SK-N-SH (cell line): ENCODE measurements at regions not wholly inside any gene's neighbourhood (a gene's known extent, or its start where the extent isn't known, plus 50 kb on each side); places are given as distances from the start of the nearest gene placed in this dataset.

Experiments
- CTCF ChIA-PET: fragments of 300-600, 350-600 bp; formaldehyde crosslinking; extraction: SDS; loops from one replicate; lab custom pipeline; 2021; lab: Yijun Ruan, JAX
- POLR2A ChIA-PET: fragments of 350-600 bp; sonication (Branson Sonifier 250); formaldehyde crosslinking; extraction: SDS; loops from one replicate; lab custom pipeline; 2020; ENCODE audit warnings: antibody characterized with exemption, inconsistent platforms; lab: Yijun Ruan, JAX
- DNase-seq: peaks from one replicate; pipeline ENCODE4 v3.0.0; 2012
- H2AFZ ChIP-seq: fragments of 200-600 bp; sonication (generic); 2 replicates; pipeline ENCODE4 v1.8.1; 2016; ENCODE audit warnings: antibody characterized with exemption, mild to moderate bottlenecking, low read depth
- H3F3A ChIP-seq: fragments of 200-600 bp; sonication (generic); replicated peaks from 2 replicates; pipeline ENCODE3; 2016; ENCODE audit warnings: antibody characterized with exemption, mild to moderate bottlenecking; ENCODE audit not compliant: insufficient read depth
- H3K27ac ChIP-seq, 2 experiments: fragments of 200-500 bp in 1 of 2; fragments of 200-600 bp in 1 of 2; sonication (Bioruptor generic) in 1 of 2; sonication (generic), shearing (Covaris generic) in 1 of 2; 2 replicates each; pipeline versions ENCODE4 v1.5.1 to v1.6.1; 2014 to 2016; ENCODE audit warnings: low read depth in 2 of 2, inconsistent platforms in 1 of 2, low read length in 1 of 2, mild to moderate bottlenecking in 1 of 2, mixed read lengths in 1 of 2
- H3K27me3 ChIP-seq: fragments of 200-600 bp; sonication (generic), shearing (Covaris generic); 2 replicates; pipeline ENCODE4 v1.6.1; 2016; ENCODE audit warnings: mixed run types; ENCODE audit not compliant: insufficient read depth
- H3K36me3 ChIP-seq, 2 experiments: fragments of 200-500 bp in 1 of 2; fragments of 200-600 bp in 1 of 2; sonication (Bioruptor generic) in 1 of 2; sonication (generic) in 1 of 2; replicated peaks in 1 of 2; 2 replicates each; pipeline versions ENCODE3 to v1.5.1; 2014 to 2016; ENCODE audit warnings: low read length in 1 of 2, mild to moderate bottlenecking in 1 of 2; ENCODE audit not compliant: insufficient read depth in 2 of 2, control insufficient read depth in 1 of 2
- H3K4me1 ChIP-seq, 2 experiments: fragments of 200-500 bp in 1 of 2; fragments of 200-600 bp in 1 of 2; sonication (Bioruptor generic) in 1 of 2; sonication (generic), shearing (Covaris generic) in 1 of 2; 2 replicates each; pipeline versions ENCODE4 v1.5.1 to v1.6.1; 2014 to 2016; ENCODE audit warnings: low read depth in 1 of 2, low read length in 1 of 2, mixed run types in 1 of 2; ENCODE audit not compliant: insufficient read depth in 2 of 2, control insufficient read depth in 1 of 2
- H3K4me2 ChIP-seq: fragments of 200-600 bp; sonication (generic), shearing (Covaris generic); 2 replicates; pipeline ENCODE4 v1.6.1; 2017; ENCODE audit warnings: mixed run types
- H3K4me3 ChIP-seq, 2 experiments: fragments of 200-500 bp in 1 of 2; fragments of 200-600 bp in 1 of 2; sonication (Bioruptor generic) in 1 of 2; sonication (generic), shearing (Covaris generic) in 1 of 2; 2 replicates each; pipeline versions ENCODE4 v1.5.1 to v1.8.1; 2014 to 2016; ENCODE audit warnings: low read depth in 2 of 2, inconsistent platforms in 1 of 2, low read length in 1 of 2, mild to moderate bottlenecking in 1 of 2, mixed read lengths in 1 of 2, moderate library complexity in 1 of 2
- H3K79me2 ChIP-seq: fragments of 200-600 bp; sonication (generic); 2 replicates; pipeline ENCODE4 v1.8.1; 2017; ENCODE audit warnings: mild to moderate bottlenecking; ENCODE audit not compliant: insufficient read depth
- H3K9ac ChIP-seq: fragments of 200-600 bp; sonication (generic); 2 replicates; pipeline ENCODE4 v1.6.1; 2017; ENCODE audit warnings: mixed run types
- H3K9me2 ChIP-seq: fragments of 200-600 bp; sonication (generic); 2 replicates; pipeline ENCODE4 v1.6.1; 2017; ENCODE audit warnings: mixed run types
- H3K9me3 ChIP-seq: fragments of 200-600 bp; sonication (generic); 2 replicates; pipeline ENCODE4 v1.6.1; 2017; ENCODE audit warnings: mixed run types, mild to moderate bottlenecking, moderate library complexity
- H4K20me1 ChIP-seq: fragments of 200-600 bp; sonication (generic); 2 replicates; pipeline ENCODE4 v1.6.1; 2017; ENCODE audit warnings: mild to moderate bottlenecking, mixed run types; ENCODE audit not compliant: insufficient read depth
- CHD2 ChIP-seq: fragments of 150-350 bp; IDR thresholded peaks from 2 replicates; pipeline ENCODE4 v1.6.1; 2018; ENCODE audit warnings: low read length; ENCODE audit not compliant: partially characterized antibody
- CTCF ChIP-seq: fragments of 200-600 bp; sonication (generic); IDR thresholded peaks from 2 replicates; pipeline ENCODE4 v1.6.1; 2017; ENCODE audit warnings: antibody characterized with exemption, mild to moderate bottlenecking, moderate library complexity
- ELF1 ChIP-seq: IDR thresholded peaks from 2 replicates; pipeline ENCODE4 v1.4.0; 2012
- EP300 ChIP-seq, 2 experiments: IDR thresholded peaks; 2 replicates each; pipeline versions ENCODE4 v1.4.0 to v1.6.1; 2012; ENCODE audit warnings: borderline replicate concordance in 1 of 2, low read depth in 1 of 2, low read length in 1 of 2
- FOXM1 ChIP-seq: IDR thresholded peaks from 2 replicates; pipeline ENCODE4 v1.4.0; 2012; ENCODE audit warnings: low read depth, mild to moderate bottlenecking
- GABPA ChIP-seq: IDR thresholded peaks from 2 replicates; pipeline ENCODE4 v1.4.0; 2012; ENCODE audit warnings: low read depth, mild to moderate bottlenecking
- GATA2 ChIP-seq: sonication (generic); formaldehyde crosslinking; IDR thresholded peaks from 2 replicates; pipeline ENCODE4 v1.5.0; 2020; ENCODE audit warnings: mild to moderate bottlenecking, missing genetic modification reagents
- MEF2A ChIP-seq: IDR thresholded peaks from 2 replicates; pipeline ENCODE4 v1.4.0; 2012; ENCODE audit warnings: low read depth, borderline replicate concordance
- MXI1 ChIP-seq: IDR thresholded peaks from 2 replicates; pipeline ENCODE4 v1.6.1; 2012; ENCODE audit warnings: mild to moderate bottlenecking, low read depth, low read length, improper control_type of control experiment
- NFIC ChIP-seq: IDR thresholded peaks from 2 replicates; pipeline ENCODE4 v1.4.0; 2012; ENCODE audit warnings: borderline replicate concordance
- RAD21 ChIP-seq: IDR thresholded peaks from 2 replicates; pipeline ENCODE4 v1.6.1; 2012; ENCODE audit warnings: mild to moderate bottlenecking, low read length
- SIN3A ChIP-seq: IDR thresholded peaks from 2 replicates; pipeline ENCODE4 v1.6.1; 2012; ENCODE audit warnings: low read depth, mild to moderate bottlenecking, low read length, moderate library complexity, borderline replicate concordance
- TEAD4 ChIP-seq: IDR thresholded peaks from 2 replicates; pipeline ENCODE4 v1.4.0; 2012; ENCODE audit warnings: mild to moderate bottlenecking, borderline replicate concordance; ENCODE audit not compliant: insufficient read depth
- USF1 ChIP-seq: IDR thresholded peaks from 2 replicates; pipeline ENCODE4 v1.4.0; 2012; ENCODE audit warnings: low read depth, borderline replicate concordance
- YY1 ChIP-seq: IDR thresholded peaks from 2 replicates; pipeline ENCODE4 v1.4.0; 2012; ENCODE audit warnings: low read depth, mild to moderate bottlenecking
- WGBS: methylation state at CpG from one replicate; pipeline ENCODE4 v1.1.6; 2017; ENCODE audit warnings: low lambda C conversion rate; 5-methylcytosine and 5-hydroxymethylcytosine counted together
- TF ChIP-seq, protein P1 (sequence below): fragments of 150-350 bp; IDR thresholded peaks from 2 replicates; pipeline ENCODE4 v1.6.1; 2017; ENCODE audit warnings: antibody characterized with exemption, low read length, low read depth, borderline replicate concordance

DNA sequence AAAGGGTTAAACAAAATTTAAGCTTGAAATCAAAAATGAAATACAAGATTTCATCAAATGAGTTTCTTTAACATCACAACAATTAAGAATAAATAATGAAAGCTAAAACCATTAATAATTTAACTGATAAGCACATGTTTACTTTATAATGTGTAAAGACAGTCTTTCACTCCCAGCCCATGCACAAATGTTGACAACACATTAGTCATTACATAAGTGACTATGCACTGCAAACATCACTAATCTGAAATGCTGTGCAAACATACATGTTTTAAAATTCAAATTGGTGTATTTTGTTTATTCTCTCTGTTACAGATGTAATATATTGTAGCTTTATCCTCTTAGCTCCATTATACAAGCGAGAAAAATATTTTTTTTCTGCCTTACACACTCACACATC lies 220.6 kb upstream of the CPXCR1 start:
- Histone ChIP-seq H3K9me2 (no peaks in the 10 kb centered on the region), H3K9me3 (no peaks in the 10 kb centered on the region), H3K4me2 (no peak overlapping the region), H3K9ac (no peak overlapping the region), H2AFZ (no peak overlapping the region), H3K27me3 (no peaks in the 10 kb centered on the region), H3K27ac (no peak overlapping the region), H4K20me1 (no peaks in the 10 kb centered on the region), H3F3A (no peaks in the 10 kb centered on the region), H3K4me1 (no peaks in the 10 kb centered on the region), H3K79me2 (no peaks in the 10 kb centered on the region), H3K4me3 (no peak overlapping the region), H3K36me3 (no peaks in the 10 kb centered on the region)
- POLR2A ChIA-PET = no interaction called here
- CTCF ChIA-PET = no interaction called here
- WGBS = 3% methylated on average over 1 of the region's 1 CpG
- TF ChIP-seq RAD21 (no peak), FOXM1 (no peak), YY1 (no peak), CTCF (no peak), TEAD4 (no peak)
- TF ChIP-seq, protein P1, sequence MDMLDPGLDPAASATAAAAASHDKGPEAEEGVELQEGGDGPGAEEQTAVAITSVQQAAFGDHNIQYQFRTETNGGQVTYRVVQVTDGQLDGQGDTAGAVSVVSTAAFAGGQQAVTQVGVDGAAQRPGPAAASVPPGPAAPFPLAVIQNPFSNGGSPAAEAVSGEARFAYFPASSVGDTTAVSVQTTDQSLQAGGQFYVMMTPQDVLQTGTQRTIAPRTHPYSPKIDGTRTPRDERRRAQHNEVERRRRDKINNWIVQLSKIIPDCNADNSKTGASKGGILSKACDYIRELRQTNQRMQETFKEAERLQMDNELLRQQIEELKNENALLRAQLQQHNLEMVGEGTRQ = no peak
- no peak for DNase-seq

GRCh38 chrX:88558421-88558820 lies 188.6 kb upstream of the CPXCR1 start:
- POLR2A ChIA-PET = no interaction called here
- Histone ChIP-seq H3F3A (no peaks in the 10 kb centered on the region), H3K9me3 (no peaks in the 10 kb centered on the region), H3K4me1 (no peaks in the 10 kb centered on the region), H3K4me2 (no peak overlapping the region), H3K9ac (no peak overlapping the region), H3K79me2 (no peaks in the 10 kb centered on the region), H3K27ac (no peak overlapping the region), H3K9me2 (no peaks in the 10 kb centered on the region), H4K20me1 (no peaks in the 10 kb centered on the region), H3K4me3 (no peak overlapping the region), H3K27me3 (no peaks in the 10 kb centered on the region), H3K36me3 (no peaks in the 10 kb centered on the region), H2AFZ (no peak overlapping the region)
- TF ChIP-seq CHD2 (no peak), TEAD4 (no peak), GABPA (no peak), EP300 (IDR thresholded peaks at IDR 0.05; ENCODE audit: borderline replicate concordance in 1 of 2, low read depth in 1 of 2, low read length in 1 of 2) (no peak), MXI1 (no peak), USF1 (no peak), NFIC (no peak), ELF1 (no peak), SIN3A (no peak), GATA2 (no peak), MEF2A (no peak)
- CTCF ChIA-PET = no interaction called here
- DNase-seq = no peak
- WGBS = 6% methylated on average over 3 of the region's 3 CpGs
